ENCODE measurements at regions not wholly inside any gene's neighbourhood (a gene's known extent, or its start where the extent isn't known, plus 50 kb on each side); places are given as distances from the start of the nearest gene placed in this dataset.

GRCh38 chrX:100477958-100478357 is 67.9 kb upstream of the PCDH19 start:
- TF ChIP-seq CTCF (IDR thresholded peaks at IDR 0.05; ENCODE audit: low read depth, low read length) (no peak), POLR2A (IDR thresholded peaks at IDR 0.05; ENCODE audit: extremely low read depth, insufficient read length) (no peak), MAX (IDR thresholded peaks at IDR 0.05; ENCODE audit: low read depth, low read length) (no peak), MYC (IDR thresholded peaks at IDR 0.05; ENCODE audit: low read depth, low read length) (no peak)
